Nephron (organoid): ENCODE measurements at regions not wholly inside any gene's neighbourhood (a gene's known extent, or its start where the extent isn't known, plus 50 kb on each side); places are given as distances from the start of the nearest gene placed in this dataset.
"Not testable (repeated sequence)": the region's sequence is repeated elsewhere in the genome, so short reads cannot be mapped to it uniquely, and the experiment has no call there.

Source experiments
- H3K27ac Mint-ChIP-seq, 3 experiments: 2 replicates each; pipeline ENCODE4 v1.8.0; 2020; ENCODE audit warnings: mixed read lengths in 3 of 3, mild to moderate bottlenecking in 2 of 3, moderate library complexity in 1 of 3
- H3K27me3 Mint-ChIP-seq: 2 replicates; pipeline ENCODE4 v1.8.0; 2021; ENCODE audit warnings: low read depth, mild to moderate bottlenecking, moderate library complexity, mixed read lengths
- H3K36me3 Mint-ChIP-seq: 2 replicates; pipeline ENCODE4 v1.8.0; 2020; ENCODE audit warnings: low read depth, mixed read lengths
- H3K4me1 Mint-ChIP-seq: 2 replicates; pipeline ENCODE4 v1.8.0; 2020; ENCODE audit warnings: mixed read lengths
- H3K4me3 Mint-ChIP-seq, 3 experiments: 2 replicates each; pipeline ENCODE4 v1.8.0; 2020; ENCODE audit warnings: mild to moderate bottlenecking in 3 of 3, mixed read lengths in 3 of 3, moderate library complexity in 2 of 3
- H3K9me3 Mint-ChIP-seq: 2 replicates; pipeline ENCODE4 v1.8.0; 2020; ENCODE audit warnings: mixed read lengths
- CTCF ChIP-seq, 3 experiments: fragments of 200-600 bp; sonication (generic); IDR thresholded peaks; one replicate each; pipeline ENCODE4 v1.5.0; 2021; ENCODE audit warnings: antibody characterized with exemption in 3 of 3; ENCODE audit not compliant: unreplicated experiment in 3 of 3

GRCh38 chr2:186966015-186966414, 117.0 kb upstream of the ZSWIM2 start:
- H3K4me1 Mint-ChIP-seq, result no peaks in the 10 kb centered on the region
- no peaks in the 10 kb centered on the region for H3K9me3 Mint-ChIP-seq

GRCh38 chr2:186962085-186962747, 113.2 kb upstream of the ZSWIM2 start:
- Mint-ChIP-seq H3K27ac (no peak overlapping the region), H3K9me3 (peaks cover 3% of the 10 kb centered on the region)

More at GRCh38 chr2:186966015-186966414, 117.0 kb upstream of the ZSWIM2 start:
- no peak for TF ChIP-seq CTCF (IDR thresholded peaks at IDR 0.05; ENCODE audit: unreplicated experiment in 3 of 3)
- H3K36me3 Mint-ChIP-seq, result no peaks in the 10 kb centered on the region
- no peak overlapping the region for H3K4me3 Mint-ChIP-seq
- peaks cover 4% of the 10 kb centered on the region for H3K27me3 Mint-ChIP-seq
- H3K27ac Mint-ChIP-seq, result no peak overlapping the region

GRCh38 chr2:186960241-186960640, 111.3 kb upstream of the ZSWIM2 start:
- H3K27me3 Mint-ChIP-seq, H3K4me3 Mint-ChIP-seq, H3K4me1 Mint-ChIP-seq, H3K9me3 Mint-ChIP-seq, H3K27ac Mint-ChIP-seq, H3K36me3 Mint-ChIP-seq: not testable (repeated sequence)

More at GRCh38 chr2:186962085-186962747, 113.2 kb upstream of the ZSWIM2 start:
- no peaks in the 10 kb centered on the region for H3K36me3 Mint-ChIP-seq
- peaks cover 4% of the 10 kb centered on the region for H3K27me3 Mint-ChIP-seq
- no peak for TF ChIP-seq CTCF (IDR thresholded peaks at IDR 0.05; ENCODE audit: unreplicated experiment in 3 of 3)
- H3K4me3 Mint-ChIP-seq, result no peak overlapping the region
- H3K4me1 Mint-ChIP-seq, result no peaks in the 10 kb centered on the region

GRCh38 chr2:186959486-186959885, 110.5 kb upstream of the ZSWIM2 start:
- peaks cover 4% of the 10 kb centered on the region for H3K27me3 Mint-ChIP-seq
- TF ChIP-seq CTCF (IDR thresholded peaks at IDR 0.05; ENCODE audit: unreplicated experiment in 3 of 3), result no peak
- no peak overlapping the region for H3K27ac Mint-ChIP-seq
- H3K4me1 Mint-ChIP-seq, result no peaks in the 10 kb centered on the region
- H3K36me3 Mint-ChIP-seq, result no peaks in the 10 kb centered on the region
- H3K4me3 Mint-ChIP-seq, result no peak overlapping the region
- peaks cover 3% of the 10 kb centered on the region for H3K9me3 Mint-ChIP-seq

GRCh38 chr2:186950694-186951093, 101.7 kb upstream of the ZSWIM2 start:
- no peak for TF ChIP-seq CTCF (IDR thresholded peaks at IDR 0.05; ENCODE audit: unreplicated experiment in 3 of 3)
- no peak overlapping the region for H3K27ac Mint-ChIP-seq
- no peak overlapping the region for H3K4me3 Mint-ChIP-seq
- H3K36me3 Mint-ChIP-seq, result no peaks in the 10 kb centered on the region
- no peaks in the 10 kb centered on the region for H3K4me1 Mint-ChIP-seq
- H3K9me3 Mint-ChIP-seq, result peaks cover 7% of the 10 kb centered on the region
- H3K27me3 Mint-ChIP-seq, result no peaks in the 10 kb centered on the region

- no peak for TF ChIP-seq CTCF (IDR thresholded peaks at IDR 0.05; ENCODE audit: unreplicated experiment in 3 of 3)
- no peak overlapping the region for H3K27ac Mint-ChIP-seq
- H3K4me1 Mint-ChIP-seq, result no peaks in the 10 kb centered on the region
- no peaks in the 10 kb centered on the region for H3K36me3 Mint-ChIP-seq
- H3K27me3 Mint-ChIP-seq, result no peaks in the 10 kb centered on the region
- no peak overlapping the region for H3K4me3 Mint-ChIP-seq
- peaks cover 7% of the 10 kb centered on the region for H3K9me3 Mint-ChIP-seq
These were observed 100.8 kb upstream of the ZSWIM2 start for GRCh38 chr2:186949726-186950256.
